ENCODE measurements at regions not wholly inside any gene's neighbourhood (a gene's known extent, or its start where the extent isn't known, plus 50 kb on each side); places are given as distances from the start of the nearest gene placed in this dataset.
"Not testable (repeated sequence)": the region's sequence is repeated elsewhere in the genome, so short reads cannot be mapped to it uniquely, and the experiment has no call there.

DNA sequence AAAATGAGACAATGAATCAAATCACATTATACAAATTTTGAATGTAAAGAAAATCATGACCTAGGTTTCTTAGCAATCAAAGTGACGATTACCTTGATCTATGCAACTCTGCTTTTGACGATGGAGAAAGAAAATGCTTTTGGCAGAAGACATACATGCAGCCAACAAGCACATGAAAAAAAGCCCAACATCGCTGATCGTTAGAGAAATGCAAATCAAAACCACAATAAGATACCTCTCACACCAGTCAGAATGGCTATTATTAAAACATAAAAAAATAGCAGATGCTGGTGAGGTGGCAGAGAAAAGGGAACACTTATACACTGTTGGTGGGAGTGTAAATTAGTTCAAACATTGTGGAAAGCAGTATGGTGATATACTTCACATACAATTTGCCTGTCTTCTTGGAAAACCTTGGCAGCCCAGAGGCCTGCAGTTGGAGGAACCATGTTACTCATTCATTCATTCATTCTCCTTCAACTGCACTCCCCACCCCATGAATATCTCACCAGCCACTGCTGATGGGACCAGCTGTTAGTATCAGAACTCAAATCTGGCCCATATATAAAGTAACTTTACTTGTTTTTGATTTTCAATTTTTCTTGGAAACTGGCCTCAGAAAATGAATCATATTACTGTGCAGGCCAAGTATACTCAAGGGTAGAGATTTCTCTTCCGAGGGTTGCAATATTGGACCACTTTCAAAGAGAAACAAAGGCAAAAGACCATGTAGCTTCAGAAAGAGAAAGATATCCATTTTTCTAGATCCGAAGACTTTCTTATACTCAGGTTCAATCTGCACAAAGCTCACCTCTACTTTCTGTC, 358.6 kb upstream of the ARHGEF26 start:
- no peak for DNase-seq

DNA sequence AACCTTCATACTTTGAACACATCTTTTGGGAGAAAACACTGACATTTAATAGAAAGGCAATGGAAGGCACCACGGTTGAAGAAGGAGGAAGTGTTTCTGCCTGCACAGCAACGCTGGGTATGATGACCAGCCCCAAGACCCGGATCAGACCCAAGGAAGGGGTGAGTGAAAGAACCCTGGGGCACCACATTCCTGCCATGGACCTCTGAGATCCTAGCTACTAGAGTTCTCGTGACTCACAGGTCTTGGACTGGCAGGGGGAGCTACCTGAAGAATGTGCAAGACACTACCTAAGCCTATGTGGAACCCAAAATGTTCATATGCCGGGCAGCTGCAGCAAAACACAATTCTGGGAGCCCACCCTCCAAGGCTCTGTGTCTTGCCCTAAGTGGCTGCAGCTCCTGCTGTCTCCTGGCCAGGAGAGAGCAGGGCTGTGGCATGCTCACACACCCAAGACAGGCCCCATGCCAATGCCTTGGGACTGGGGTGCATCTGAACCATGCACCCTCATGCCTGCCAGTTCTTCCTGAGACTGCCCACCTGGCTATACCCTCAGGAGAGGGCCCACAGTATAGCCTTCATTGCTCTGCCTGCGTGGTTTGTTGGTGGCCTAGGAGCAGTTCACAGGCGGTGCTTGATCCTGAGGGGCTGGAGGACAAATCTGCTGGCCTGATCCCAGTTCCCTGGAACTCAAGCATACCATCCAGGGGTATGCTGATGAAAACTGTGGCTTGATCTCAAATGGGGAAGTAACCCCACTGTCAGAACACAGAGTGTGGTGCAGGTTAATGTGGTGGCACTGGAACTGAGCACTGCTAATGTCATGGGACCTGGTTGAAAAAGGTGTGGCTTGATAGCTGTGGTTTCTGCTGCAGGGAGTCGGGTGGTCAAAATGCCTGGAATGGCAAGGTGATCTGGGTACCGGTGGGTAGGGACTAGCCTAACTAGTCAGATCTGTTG, 353.3 kb upstream of the ARHGEF26 start:
- no peak for DNase-seq

DNA sequence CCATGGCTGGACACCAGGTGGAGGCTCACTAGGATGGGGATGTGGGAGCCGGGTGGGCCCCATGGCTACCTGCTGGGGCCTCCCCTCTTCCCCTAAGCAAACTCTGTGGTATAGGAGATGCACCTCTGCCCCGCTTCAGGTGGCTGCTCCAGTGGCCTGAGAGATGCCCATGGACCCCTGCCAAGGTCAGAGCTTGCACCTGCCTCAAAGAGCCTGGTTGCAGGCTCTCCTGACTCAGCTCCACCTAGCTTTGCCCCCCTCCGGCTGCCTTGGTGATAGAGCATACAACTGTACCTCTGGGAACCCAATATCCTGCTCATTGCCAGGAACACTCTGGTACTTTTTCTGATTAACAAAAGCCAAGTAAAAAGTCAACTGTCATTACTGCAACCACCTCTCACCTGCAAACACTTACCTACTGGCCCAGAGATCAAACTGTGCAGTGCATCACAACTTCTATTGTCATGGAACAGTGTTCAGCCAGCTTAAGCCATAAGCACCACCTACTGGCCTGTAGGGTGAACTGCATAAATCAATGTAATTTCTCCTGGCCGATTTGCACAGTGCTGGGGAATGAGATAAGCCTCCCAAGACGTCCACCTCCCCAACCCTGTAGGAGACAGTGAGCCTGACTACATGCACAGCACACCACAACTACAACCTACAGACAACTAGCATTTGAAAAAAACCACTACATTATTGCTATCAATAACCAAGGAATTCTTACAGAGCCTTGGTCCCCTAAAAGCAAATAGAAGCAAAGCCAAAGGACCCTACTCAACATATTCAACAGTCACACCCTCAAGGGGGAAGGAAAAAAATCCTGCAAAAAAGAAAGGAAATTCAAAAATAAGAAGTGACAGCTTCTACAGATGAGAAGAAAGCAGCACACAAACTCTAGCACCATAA, 352.4 kb upstream of the ARHGEF26 start:
- no peak for DNase-seq

DNA sequence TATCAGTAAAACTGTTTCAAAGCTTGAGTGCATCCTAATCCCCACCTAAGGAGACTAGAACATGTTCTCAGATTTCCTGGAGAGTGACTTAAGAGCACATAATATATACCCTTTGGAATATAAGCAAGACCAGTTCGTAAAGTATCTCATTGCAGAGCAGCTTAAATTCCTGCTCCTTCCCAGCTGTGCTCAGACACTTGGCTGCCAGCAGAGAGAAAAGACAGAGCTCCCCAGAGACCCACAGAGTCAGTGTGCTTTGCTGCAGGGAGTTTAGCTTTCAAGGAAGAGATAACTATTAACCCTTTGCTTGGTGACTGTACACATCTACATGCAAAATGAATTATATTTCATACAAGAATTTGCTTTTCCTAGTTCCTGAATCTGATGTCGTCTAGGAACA, 338.1 kb upstream of the ARHGEF26 start:
- DNase-seq, result no peak

DNA sequence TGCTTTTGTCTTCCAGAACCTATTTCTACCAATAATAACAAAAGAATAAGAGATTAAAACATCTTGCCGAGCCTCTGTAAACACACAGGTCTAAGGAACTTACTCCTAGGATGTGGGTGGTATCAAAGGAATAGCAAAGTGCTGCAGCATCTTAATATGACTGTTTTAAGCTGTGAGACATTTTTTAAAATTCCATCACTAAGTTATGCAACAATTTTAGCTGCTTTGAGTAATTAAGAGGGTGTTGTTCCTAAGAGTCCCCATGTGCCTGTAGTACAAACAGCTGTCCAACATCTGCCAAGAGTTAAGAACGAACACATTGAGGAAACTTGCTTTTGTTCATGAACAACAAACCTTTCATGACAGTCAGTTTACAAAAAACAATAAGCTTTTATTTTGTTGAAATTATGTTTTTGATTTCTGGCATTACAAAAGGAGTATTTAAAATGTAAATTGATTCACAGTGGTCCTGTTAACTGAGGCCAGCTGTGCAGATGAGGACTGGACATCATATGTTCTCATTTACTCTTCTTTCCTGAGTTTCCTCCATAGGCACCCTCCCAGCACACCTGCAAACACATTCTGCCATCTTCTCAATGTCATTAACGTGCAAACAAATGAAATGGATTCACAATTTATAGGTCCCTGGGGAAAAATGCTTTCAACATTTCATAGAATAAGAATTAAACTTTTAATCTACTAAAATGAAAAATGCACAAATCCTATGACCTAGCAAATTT, 337.3 kb upstream of the ARHGEF26 start:
- no peak for DNase-seq

DNA sequence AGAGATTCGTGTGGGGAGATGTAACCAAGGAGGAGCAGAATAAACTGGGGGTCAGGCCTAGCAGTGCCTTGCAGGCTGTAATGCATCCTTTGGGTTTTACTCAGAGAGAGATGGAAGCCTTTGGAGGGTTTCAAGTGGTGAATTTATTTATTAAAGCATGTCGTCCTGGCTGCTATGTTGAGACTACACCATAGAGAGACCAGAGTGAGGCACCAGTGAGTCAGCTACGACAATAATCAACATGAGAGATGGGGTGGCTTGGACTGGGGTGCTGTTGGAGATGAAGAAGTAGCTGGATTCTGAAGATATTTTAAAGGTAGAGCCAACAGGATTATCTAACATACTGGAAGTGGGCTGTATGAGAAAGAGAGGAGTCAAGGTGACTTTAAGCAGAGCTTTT, 335.3 kb upstream of the ARHGEF26 start:
- no peak for DNase-seq

DNA sequence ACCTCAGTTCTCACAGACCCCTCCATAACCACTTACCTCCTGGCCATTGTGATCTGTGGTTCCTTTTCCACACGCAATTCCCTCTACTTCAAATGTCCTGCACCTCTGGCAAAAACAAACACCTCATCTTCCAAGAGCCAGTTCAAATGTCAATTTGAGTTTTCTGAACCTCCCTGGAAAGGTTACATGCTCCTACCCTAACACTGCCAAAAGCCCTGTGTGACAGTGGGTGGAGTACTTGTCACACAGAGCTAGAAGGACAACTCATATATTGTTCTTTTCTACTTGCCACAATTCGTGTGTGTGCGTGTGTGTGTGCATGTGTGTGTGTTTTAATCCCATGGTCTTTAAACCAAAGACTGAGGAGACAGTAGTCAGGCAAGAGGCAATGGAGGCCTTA, 331.8 kb upstream of the ARHGEF26 start:
- no peak for DNase-seq

DNA sequence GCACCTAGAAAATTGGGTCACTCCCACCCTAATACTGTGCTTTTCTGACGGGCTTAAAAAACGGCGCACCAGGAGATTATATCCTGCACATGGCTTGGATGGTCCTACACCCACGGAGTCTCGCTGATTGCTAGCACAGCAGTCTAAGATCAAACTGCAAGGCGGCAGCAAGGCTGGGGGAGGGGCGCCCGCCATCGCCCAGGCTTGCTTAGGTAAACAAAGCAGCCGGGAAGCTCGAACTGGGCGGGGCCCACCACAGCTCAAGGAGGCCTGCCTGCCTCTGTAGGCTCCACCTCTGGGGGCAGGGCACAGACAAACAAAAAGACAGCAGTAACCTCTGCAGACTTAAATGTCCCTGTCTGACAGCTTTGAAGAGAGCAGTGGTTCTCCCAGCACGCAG, 324.1 kb upstream of the ARHGEF26 start:
- not testable (repeated sequence) for DNase-seq

DNA sequence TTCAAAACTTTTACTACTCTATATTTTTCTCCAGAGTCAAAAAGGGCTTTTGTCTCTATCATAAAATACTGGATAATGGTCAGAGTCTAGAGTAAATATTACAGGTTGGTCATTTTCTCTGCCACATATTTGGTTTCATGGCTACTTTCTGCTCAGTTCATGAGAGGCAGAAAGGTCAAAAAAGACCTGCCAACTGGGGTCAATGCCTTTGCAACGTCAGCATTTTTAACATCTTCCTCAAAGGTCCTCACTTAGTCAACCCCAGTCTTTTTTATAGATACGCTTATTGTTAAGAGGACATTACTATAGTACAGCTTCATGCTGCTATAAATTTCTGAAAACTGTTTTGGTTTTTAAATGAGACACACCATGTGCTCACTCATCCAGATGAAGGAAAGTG, 312.1 kb upstream of the ARHGEF26 start:
- no peak for DNase-seq

DNA sequence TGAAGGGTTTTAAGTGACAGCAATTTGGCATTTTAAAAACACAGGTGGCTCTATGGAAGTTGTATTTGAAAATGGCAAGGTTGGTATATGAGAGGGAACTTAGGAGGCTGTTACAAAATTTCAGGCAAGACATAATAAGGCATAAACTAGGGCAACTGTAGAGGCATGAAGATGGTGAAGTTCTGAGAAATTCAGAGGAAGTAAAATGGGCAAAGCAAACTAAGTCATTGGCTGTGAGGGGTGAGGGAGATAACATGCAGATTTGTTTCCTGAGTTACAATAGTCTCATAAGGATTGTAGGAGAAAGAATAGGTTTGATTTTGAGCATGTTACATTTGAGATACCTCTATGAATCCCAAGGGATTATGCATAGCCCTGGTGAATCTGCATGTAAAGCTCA, 302.9 kb upstream of the ARHGEF26 start:
- no peak for DNase-seq

DNA sequence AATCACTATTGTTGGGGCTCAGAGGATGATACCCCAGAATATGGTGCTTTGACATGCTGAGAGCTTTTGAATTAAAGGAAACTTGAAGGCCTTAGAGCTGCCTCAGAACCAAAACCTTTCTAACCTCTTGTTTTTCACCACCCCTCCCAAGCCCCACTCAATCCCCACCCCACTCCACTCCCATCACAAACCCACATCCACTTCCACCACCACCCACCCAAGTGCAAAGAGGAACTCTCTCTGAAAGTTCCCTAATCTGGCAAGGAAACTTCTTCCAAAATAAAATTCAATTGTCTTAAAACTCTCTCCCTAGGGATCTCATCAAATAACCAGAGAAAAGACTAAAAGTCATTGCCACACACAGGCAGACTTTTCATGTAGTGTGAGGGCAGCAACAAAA, 301.2 kb upstream of the ARHGEF26 start:
- no peak for DNase-seq

DNA sequence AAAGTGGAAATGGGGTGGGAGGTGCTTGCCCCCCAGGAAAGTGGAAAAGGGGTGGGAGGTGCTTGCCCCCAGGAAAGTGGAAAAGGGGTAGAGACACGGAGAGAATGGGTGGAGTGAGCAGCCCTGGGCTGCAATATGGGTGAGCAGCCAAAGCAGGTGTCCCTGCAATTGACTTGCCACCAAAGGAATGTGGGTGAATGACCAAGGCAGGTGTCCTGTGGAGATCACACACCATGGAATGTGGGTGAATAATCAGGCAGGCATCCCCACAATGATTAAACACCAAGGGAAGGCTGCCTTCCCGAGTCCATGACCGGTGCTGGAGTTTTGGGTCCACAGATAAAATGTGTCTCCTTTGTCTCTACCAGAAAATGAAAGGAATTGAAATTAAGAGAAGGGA, 292.8 kb upstream of the ARHGEF26 start:
- DNase-seq, result not testable (repeated sequence)

DNA sequence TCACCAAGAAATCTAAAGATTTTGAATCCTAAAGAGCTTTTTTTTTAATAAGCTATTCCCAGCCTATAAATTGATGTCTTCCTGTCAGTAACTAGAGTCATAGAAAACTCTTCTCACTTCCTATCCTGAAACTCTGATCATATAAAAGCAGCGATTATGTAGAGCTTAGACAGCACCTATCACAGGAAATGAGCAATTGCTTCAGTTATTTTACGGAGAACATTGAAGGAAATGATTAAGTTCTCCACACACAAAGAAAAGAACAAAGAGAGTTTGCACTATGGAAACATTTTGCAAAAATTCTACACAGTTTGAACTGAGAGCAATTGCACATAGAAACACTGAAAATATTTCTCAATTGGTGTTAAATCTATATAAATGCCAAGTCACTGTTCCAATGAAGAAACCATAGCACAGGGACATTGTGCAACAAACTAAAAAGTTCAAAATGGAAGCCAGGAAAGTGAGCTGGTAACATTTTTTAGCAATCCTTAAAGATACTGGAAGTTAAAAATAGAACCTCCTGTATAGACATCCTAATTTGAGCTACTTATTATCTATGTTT, 291.5 kb upstream of the ARHGEF26 start:
- no peak for DNase-seq

DNA sequence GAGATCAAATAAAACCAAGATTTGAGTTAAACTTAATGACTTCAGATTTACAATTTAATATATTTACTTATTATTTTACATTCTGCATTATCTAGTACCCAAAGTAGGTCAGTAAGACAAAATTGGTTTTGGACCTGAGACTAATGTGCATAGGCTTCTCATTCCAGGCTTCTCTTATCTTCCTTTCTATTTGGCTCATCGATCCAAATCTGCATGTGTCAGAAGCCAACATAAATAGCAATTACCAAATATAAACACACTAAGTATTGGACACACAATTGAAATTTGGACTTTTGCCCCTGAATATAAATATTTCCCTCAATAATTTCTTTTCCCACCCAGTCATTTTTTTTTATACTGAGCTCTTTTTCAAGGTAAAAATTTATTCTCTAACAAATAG, 290.6 kb upstream of the ARHGEF26 start:
- DNase-seq, result no peak

DNA sequence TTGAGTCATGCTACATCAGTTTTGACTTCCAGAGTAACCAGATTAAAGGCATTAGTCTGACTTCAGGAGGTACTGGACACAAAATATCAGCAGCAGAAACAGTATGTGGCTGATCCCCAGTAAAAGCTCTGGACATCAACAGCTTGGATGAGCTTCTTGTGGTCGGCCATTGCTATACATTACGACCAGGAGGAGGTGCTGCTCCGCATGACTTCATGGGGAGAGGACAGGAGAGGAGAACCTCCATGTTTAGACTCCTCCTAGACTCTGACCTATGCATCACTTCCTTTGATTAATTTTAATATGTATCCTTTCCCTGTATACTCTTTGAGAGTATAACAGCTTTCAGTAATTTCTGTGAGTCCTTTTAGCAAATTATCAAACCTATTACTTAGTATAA, 285.6 kb upstream of the ARHGEF26 start:
- no peak for DNase-seq

DNA sequence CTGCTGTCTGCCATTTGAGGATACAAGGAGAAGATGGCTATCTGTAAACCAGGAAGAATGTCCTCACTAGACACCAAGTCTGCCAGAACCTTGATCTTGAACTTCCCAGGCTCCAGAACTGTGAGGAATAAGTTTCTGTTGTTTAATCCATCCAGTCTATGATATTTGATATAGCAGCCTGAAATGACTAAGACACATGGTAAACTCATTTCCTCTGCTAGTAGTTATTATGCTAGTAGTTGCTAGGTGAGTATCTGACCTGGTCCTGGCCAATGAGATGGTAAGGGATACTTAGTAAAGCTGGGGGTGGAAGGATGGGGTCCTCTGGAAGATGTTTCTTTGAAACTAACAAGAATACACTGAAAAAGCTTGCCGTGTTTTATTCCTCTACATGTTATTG, 280.7 kb upstream of the ARHGEF26 start:
- no peak for DNase-seq

DNA sequence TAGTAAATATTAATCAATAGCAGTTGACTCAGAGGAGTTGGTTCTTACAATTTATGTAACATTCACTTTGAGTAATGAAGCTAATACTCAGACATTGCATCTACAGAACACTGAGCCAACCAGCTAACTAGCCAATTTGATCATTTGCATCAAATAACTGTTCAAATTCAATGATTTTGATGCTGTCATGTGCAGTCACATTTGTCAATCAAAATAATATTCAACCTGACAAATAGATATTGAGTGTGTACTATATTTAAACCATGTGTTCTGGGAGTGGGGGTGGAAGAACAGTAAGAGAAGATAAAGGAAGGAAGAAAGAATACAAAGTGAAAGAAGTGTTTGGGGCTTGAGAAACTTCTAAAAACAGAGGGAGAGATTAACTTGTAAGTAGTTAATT, 277.2 kb upstream of the ARHGEF26 start:
- no peak for DNase-seq

DNA sequence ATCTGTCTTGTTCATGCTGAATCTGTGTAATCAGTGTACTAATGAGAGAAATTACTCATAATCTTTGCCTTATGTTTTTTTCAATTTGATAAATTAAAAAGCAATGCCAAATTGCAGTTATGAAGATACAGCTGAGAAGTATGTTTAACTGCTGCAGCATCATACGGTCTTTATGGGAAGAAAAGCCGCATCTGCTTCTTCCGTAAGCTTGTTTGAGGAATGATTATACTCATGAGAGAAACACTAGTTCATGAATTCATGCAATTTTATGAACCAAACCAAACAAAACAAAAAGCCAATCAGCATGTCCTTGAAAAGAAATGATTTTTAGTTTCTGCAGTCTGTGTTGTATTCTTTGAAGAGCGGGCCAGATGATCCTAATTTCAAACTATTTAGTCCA, 275.9 kb upstream of the ARHGEF26 start:
- DNase-seq, result no peak

DNA sequence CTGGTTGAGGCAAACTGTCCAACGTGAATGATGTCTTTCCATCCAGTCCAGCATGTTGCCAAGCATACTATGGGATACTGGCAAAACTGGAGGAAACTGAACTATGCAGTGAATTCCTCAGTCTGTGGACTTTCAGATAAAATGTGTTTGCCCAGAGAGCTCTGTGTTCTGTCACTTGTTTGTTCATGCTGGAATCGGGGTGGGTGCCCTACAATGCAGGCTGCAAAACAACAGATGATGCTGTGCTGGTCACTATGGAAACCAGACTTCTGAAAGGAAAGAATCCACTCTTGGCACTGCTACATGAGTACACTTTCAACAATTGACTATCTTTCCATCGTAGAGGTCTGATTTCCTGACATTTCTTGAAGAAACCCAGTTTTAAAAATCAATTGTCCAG, 272.5 kb upstream of the ARHGEF26 start:
- no peak for DNase-seq

DNA sequence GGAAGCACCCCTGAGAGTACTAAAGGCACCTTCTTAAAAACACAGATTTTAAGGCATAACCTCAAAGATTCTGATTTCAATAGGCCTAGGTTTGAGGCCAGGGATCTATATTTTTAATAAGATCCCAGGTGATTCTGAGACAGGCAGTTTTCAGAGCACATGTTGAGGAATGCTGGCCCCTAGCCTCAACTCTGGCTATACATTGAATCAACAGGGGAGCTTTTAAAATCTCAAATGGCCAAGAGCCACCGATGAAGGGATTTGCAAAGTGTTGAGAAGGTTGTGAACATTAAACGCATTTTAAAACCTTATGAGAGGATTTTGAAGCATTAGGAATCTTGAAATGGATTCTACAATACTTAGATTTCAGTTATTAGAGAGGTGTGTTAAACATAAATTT, 268.8 kb upstream of the ARHGEF26 start:
- no peak for DNase-seq

DNA sequence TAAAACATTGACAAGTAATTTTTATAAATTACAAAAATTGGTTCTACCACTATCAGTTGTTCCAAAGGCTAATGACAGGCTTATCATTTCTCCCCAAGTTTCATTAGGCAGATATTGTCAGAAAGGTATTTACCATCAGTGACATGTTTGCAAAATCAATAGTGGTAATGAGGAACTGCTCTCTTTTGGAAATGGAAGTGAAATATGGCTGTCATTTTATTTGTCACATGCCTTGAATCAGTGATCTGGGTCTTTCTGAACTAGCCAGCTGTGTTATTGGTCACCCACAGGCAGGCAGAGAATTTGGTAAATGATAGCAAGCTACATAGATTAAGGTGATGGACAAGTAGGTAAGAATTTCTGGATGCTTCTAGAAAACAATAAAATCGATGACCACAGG, 268.0 kb upstream of the ARHGEF26 start:
- no peak for DNase-seq

DNA sequence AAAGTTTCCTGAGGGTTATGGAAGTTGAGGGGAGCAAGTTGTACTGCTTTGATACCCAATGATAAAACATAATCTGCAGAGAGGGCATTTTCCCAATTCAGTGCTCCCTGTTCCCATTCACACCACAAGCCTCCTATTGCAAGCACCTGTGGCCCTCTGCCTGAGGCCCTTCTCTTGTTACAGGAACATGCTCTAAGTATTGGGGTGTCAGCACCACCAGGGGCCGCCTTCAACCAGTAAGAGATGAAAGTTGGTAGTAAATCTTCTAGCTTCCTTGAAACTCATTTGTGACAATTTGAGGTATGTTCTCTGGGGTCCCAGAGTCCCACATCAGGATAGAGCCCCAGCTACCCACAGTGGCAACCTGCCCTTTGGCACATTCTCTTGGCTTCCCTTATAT, 265.4 kb upstream of the ARHGEF26 start:
- DNase-seq, result no peak
